OCI-LY7 (cell line): ENCODE measurements at regions not wholly inside any gene's neighbourhood (a gene's known extent, or its start where the extent isn't known, plus 50 kb on each side); places are given as distances from the start of the nearest gene placed in this dataset.

Experiments used
- BruUV-seq: library from RNA; stranded (reverse); fragments of 400-500 nt; replicated peaks from 2 replicates; lab custom pipeline; 2021; lab: Mats Ljungman, UMichigan
- CTCF ChIA-PET: fragments of 300-600 bp; sonication (Branson Sonifier 250); formaldehyde crosslinking; loops from one replicate; lab custom pipeline; 2022; ENCODE audit warnings: antibody characterized with exemption; ENCODE audit not compliant: unreplicated experiment; lab: Charles Lee
- POLR2A ChIA-PET: fragments of 300-600 bp; sonication (Branson Sonifier 250); formaldehyde crosslinking; loops from one replicate; lab custom pipeline; 2022; ENCODE audit warnings: antibody characterized with exemption; lab: Charles Lee
- DNase-seq: peaks from one replicate; pipeline ENCODE4 v3.0.0-alpha.2; 2015; ENCODE audit warnings: low spot score
- H2AFZ ChIP-seq: fragments of 200-600 bp; sonication (generic), shearing (Covaris generic); 2 replicates; pipeline ENCODE4 v1.6.1; 2014; ENCODE audit warnings: mild to moderate bottlenecking, antibody characterized with exemption, low read length, moderate library complexity
- H3K27ac ChIP-seq: fragments of 200-600 bp; sonication (generic); 2 replicates; pipeline ENCODE4 v1.5.1; 2014; ENCODE audit warnings: mixed run types, low read depth, mild to moderate bottlenecking, moderate library complexity, low read length, inconsistent platforms; ENCODE audit not compliant: poor library complexity, severe bottlenecking
- H3K36me3 ChIP-seq: fragments of 200-600 bp; sonication (generic); 2 replicates; pipeline ENCODE4 v1.6.1; 2014; ENCODE audit warnings: mild to moderate bottlenecking, antibody characterized with exemption, low read length, moderate library complexity, mixed read lengths; ENCODE audit not compliant: insufficient read depth
- H3K4me1 ChIP-seq: fragments of 200-600 bp; sonication (generic); 2 replicates; pipeline ENCODE4 v1.5.1; 2014; ENCODE audit warnings: mild to moderate bottlenecking, low read length; ENCODE audit not compliant: insufficient read depth, poor library complexity, severe bottlenecking
- H3K4me2 ChIP-seq: fragments of 200-600 bp; sonication (generic); 2 replicates; pipeline ENCODE4 v1.6.1; 2014; ENCODE audit warnings: mild to moderate bottlenecking, low read length
- H3K4me3 ChIP-seq: fragments of 200-600 bp; sonication (generic); 2 replicates; pipeline ENCODE4 v1.5.1; 2014; ENCODE audit warnings: mild to moderate bottlenecking, low read depth, low read length; ENCODE audit not compliant: poor library complexity, severe bottlenecking
- H3K79me2 ChIP-seq: fragments of 200-600 bp; sonication (generic); 2 replicates; pipeline ENCODE4 v1.6.1; 2016; ENCODE audit warnings: low read depth, mild to moderate bottlenecking, low read length, moderate library complexity, mixed read lengths; ENCODE audit not compliant: insufficient read depth
- H3K9me2 ChIP-seq: fragments of 200-600 bp; sonication (generic); 2 replicates; pipeline ENCODE4 v1.6.1; 2016; ENCODE audit warnings: mild to moderate bottlenecking, low read length, mixed read lengths; ENCODE audit not compliant: insufficient read depth
- H3K9me3 ChIP-seq: fragments of 200-600 bp; sonication (generic); 2 replicates; pipeline ENCODE4 v1.6.1; 2014; ENCODE audit warnings: mild to moderate bottlenecking, mixed run types, low read length, mixed read lengths
- H4K20me1 ChIP-seq: fragments of 200-600 bp; sonication (generic); 2 replicates; pipeline ENCODE4 v1.6.1; 2014; ENCODE audit warnings: mild to moderate bottlenecking, antibody characterized with exemption, low read length, moderate library complexity, mixed read lengths; ENCODE audit not compliant: insufficient read depth
- CTCF ChIP-seq: fragments of 200-600 bp; sonication (generic); conservative IDR thresholded peaks from 2 replicates; pipeline ENCODE4 v1.5.1; 2014; ENCODE audit warnings: mild to moderate bottlenecking, antibody characterized with exemption, low read length, moderate library complexity, mixed read lengths
- EZH2phosphoT487 ChIP-seq: fragments of 200-600 bp; sonication (generic); IDR thresholded peaks from 2 replicates; pipeline ENCODE4 v1.6.1; 2018; ENCODE audit warnings: low read depth, borderline replicate concordance, mild to moderate bottlenecking, mixed run types, antibody characterized with exemption, low read length, moderate library complexity, mixed read lengths
- intact Hi-C: fragments of 100-400 bp; cut with micrococcal nuclease; formaldehyde crosslinking; loops from one replicate; pipeline ENCODE4 v1.10.0; 2022; ENCODE audit not compliant: unreplicated experiment

GRCh38 chr22:20637750-20638506 is 130.5 kb downstream of the MED15 start:
- H3K4me3 ChIP-seq: no peak overlapping the region
- CTCF ChIA-PET: no interaction called here
- intact Hi-C loops: no loop called here
- no peak overlapping the region for H2AFZ ChIP-seq
- H3K36me3 ChIP-seq: no peaks in the 10 kb centered on the region
- no peaks in the 10 kb centered on the region for H3K9me3 ChIP-seq
- no peaks in the 10 kb centered on the region for H4K20me1 ChIP-seq
- H3K4me2 ChIP-seq: no peak overlapping the region
- no peak for DNase-seq
- BruUV-seq: no TSS peak
- H3K9me2 ChIP-seq: no peaks in the 10 kb centered on the region
- POLR2A ChIA-PET: no interaction called here
- no peak overlapping the region for H3K27ac ChIP-seq
- TF ChIP-seq CTCF (no peak), EZH2phosphoT487 (no peak)
- H3K4me1 ChIP-seq: peaks cover 8% of the 10 kb centered on the region
- H3K79me2 ChIP-seq: no peaks in the 10 kb centered on the region

- TF ChIP-seq CTCF (no peak), EZH2phosphoT487 (no peak)
These were observed 131.1 kb downstream of the MED15 start for GRCh38 chr22:20638507-20638870.

GRCh38 chr22:20639343-20639742 is 131.9 kb downstream of the MED15 start:
- no peak for DNase-seq

More at GRCh38 chr22:20638507-20638870, 131.1 kb downstream of the MED15 start:
- Histone ChIP-seq H3K4me2 (no peak overlapping the region), H3K27ac (no peak overlapping the region), H3K4me3 (no peak overlapping the region), H3K79me2 (no peaks in the 10 kb centered on the region), H3K9me2 (no peaks in the 10 kb centered on the region), H3K4me1 (peaks cover 8% of the 10 kb centered on the region), H2AFZ (no peak overlapping the region), H3K9me3 (no peaks in the 10 kb centered on the region), H4K20me1 (no peaks in the 10 kb centered on the region), H3K36me3 (no peaks in the 10 kb centered on the region)
- ChIA-PET CTCF (no interaction called here), POLR2A (no interaction called here)
- no peak for DNase-seq
- intact Hi-C loops: no loop called here
- no TSS peak for BruUV-seq

More at GRCh38 chr22:20639343-20639742, 131.9 kb downstream of the MED15 start:
- no peaks in the 10 kb centered on the region for H3K79me2 ChIP-seq
- no peaks in the 10 kb centered on the region for H3K36me3 ChIP-seq
- H3K9me3 ChIP-seq: no peaks in the 10 kb centered on the region
- H3K4me3 ChIP-seq: no peak overlapping the region
- no peak for TF ChIP-seq EZH2phosphoT487
- TF ChIP-seq CTCF: no peak
- H3K9me2 ChIP-seq: no peaks in the 10 kb centered on the region
- BruUV-seq: no TSS peak
- CTCF ChIA-PET: no interaction called here
- H3K27ac ChIP-seq: no peak overlapping the region
- intact Hi-C loops: no loop called here
- POLR2A ChIA-PET: no interaction called here
- no peaks in the 10 kb centered on the region for H4K20me1 ChIP-seq
- H3K4me2 ChIP-seq: no peak overlapping the region
- H3K4me1 ChIP-seq: peaks cover 8% of the 10 kb centered on the region
- H2AFZ ChIP-seq: no peak overlapping the region
